H9 (cell line): ENCODE measurements at regions not wholly inside any gene's neighbourhood (a gene's known extent, or its start where the extent isn't known, plus 50 kb on each side); places are given as distances from the start of the nearest gene placed in this dataset.

Source experiments
- DNase-seq: peaks from one replicate; pipeline ENCODE4 v3.0.0-alpha.2; 2017
- H2AFZ ChIP-seq: one replicate; pipeline ENCODE4 v1.6.1; 2013; ENCODE audit warnings: mild to moderate bottlenecking, low read length, control low read depth, moderate library complexity
- H2AK5ac ChIP-seq: 2 replicates; pipeline ENCODE4 v1.6.1; 2013; ENCODE audit warnings: low read length, control low read depth, mixed read lengths; ENCODE audit not compliant: insufficient read length
- H2BK120ac ChIP-seq: one replicate; pipeline ENCODE4 v1.6.1; 2013; ENCODE audit warnings: low read depth, mild to moderate bottlenecking, low read length, control low read depth, inconsistent platforms; ENCODE audit not compliant: poor library complexity, severe bottlenecking
- H2BK12ac ChIP-seq: 2 replicates; pipeline ENCODE4 v1.6.1; 2013; ENCODE audit warnings: low read length, control low read depth, mixed read lengths, low read depth; ENCODE audit not compliant: insufficient read length
- H2BK15ac ChIP-seq: 2 replicates; pipeline ENCODE4 v1.6.1; 2013; ENCODE audit warnings: low read depth, low read length, control low read depth
- H2BK20ac ChIP-seq: one replicate; pipeline ENCODE4 v1.6.1; 2013; ENCODE audit warnings: low read depth, mild to moderate bottlenecking, low read length, control low read depth, inconsistent platforms; ENCODE audit not compliant: poor library complexity, severe bottlenecking
- H2BK5ac ChIP-seq: 2 replicates; pipeline ENCODE4 v1.6.1; 2013; ENCODE audit warnings: low read length, control low read depth, mixed read lengths; ENCODE audit not compliant: insufficient read length
- H3K14ac ChIP-seq: 2 replicates; pipeline ENCODE4 v1.6.1; 2013; ENCODE audit warnings: low read length, control low read depth; ENCODE audit not compliant: insufficient read depth
- H3K18ac ChIP-seq: 2 replicates; pipeline ENCODE4 v1.6.1; 2013; ENCODE audit warnings: low read depth, mild to moderate bottlenecking, mixed read lengths, low read length, control low read depth; ENCODE audit not compliant: insufficient read length
- H3K23ac ChIP-seq: 2 replicates; pipeline ENCODE4 v1.6.1; 2013; ENCODE audit warnings: low read length, control low read depth, mixed read lengths, low read depth; ENCODE audit not compliant: insufficient read length
- H3K23me2 ChIP-seq: 2 replicates; pipeline ENCODE4 v1.6.1; 2013; ENCODE audit warnings: low read depth, mild to moderate bottlenecking, mixed read lengths, low read length, control low read depth; ENCODE audit not compliant: insufficient read length, poor library complexity, severe bottlenecking
- H3K27ac ChIP-seq: 2 replicates; pipeline ENCODE4 v1.5.1; 2013; ENCODE audit warnings: low read length, control low read depth, mixed read lengths, low read depth; ENCODE audit not compliant: insufficient read length
- H3K27me3 ChIP-seq: 2 replicates; pipeline ENCODE4 v1.6.1; 2013; ENCODE audit warnings: low read length, control low read depth, inconsistent platforms; ENCODE audit not compliant: insufficient read depth
- H3K4ac ChIP-seq: 2 replicates; pipeline ENCODE4 v1.6.1; 2013; ENCODE audit warnings: low read depth, mild to moderate bottlenecking, control low read depth, inconsistent platforms, low read length, moderate library complexity
- H3K4me1 ChIP-seq: 2 replicates; pipeline ENCODE4 v1.6.1; 2013; ENCODE audit warnings: low read length, control low read depth, inconsistent platforms; ENCODE audit not compliant: insufficient read depth
- H3K4me2 ChIP-seq: 2 replicates; pipeline ENCODE4 v1.6.1; 2013; ENCODE audit warnings: low read length, control low read depth, mixed read lengths; ENCODE audit not compliant: insufficient read length, insufficient read depth
- H3K56ac ChIP-seq: 2 replicates; pipeline ENCODE4 v1.6.1; 2013; ENCODE audit warnings: low read depth, mild to moderate bottlenecking, mixed read lengths, low read length, control low read depth; ENCODE audit not compliant: insufficient read length
- H3K79me1 ChIP-seq: 2 replicates; pipeline ENCODE4 v1.6.1; 2013; ENCODE audit warnings: low read depth, mild to moderate bottlenecking, moderate library complexity, low read length, control low read depth, inconsistent platforms; ENCODE audit not compliant: insufficient read depth, poor library complexity, severe bottlenecking
- H3K79me2 ChIP-seq: 2 replicates; pipeline ENCODE4 v1.6.1; 2013; ENCODE audit warnings: low read length, control low read depth, inconsistent platforms; ENCODE audit not compliant: insufficient read depth
- H3K9ac ChIP-seq: 2 replicates; pipeline ENCODE4 v1.6.1; 2013; ENCODE audit warnings: low read length, control low read depth, mixed read lengths; ENCODE audit not compliant: insufficient read length; ENCODE audit errors: extremely low read depth
- H3K9me3 ChIP-seq: one replicate; pipeline ENCODE4 v1.6.1; 2013; ENCODE audit warnings: low read depth, low read length, inconsistent platforms; ENCODE audit not compliant: control insufficient read depth
- H3T11ph ChIP-seq: one replicate; pipeline ENCODE4 v1.6.1; 2013; ENCODE audit warnings: mild to moderate bottlenecking, low read length, control low read depth, inconsistent platforms
- H4K20me1 ChIP-seq: one replicate; pipeline ENCODE4 v1.6.1; 2013; ENCODE audit not compliant: control insufficient read depth, insufficient read length, insufficient read depth
- H4K5ac ChIP-seq: 2 replicates; pipeline ENCODE4 v1.6.1; 2013; ENCODE audit warnings: low read depth, mild to moderate bottlenecking, mixed read lengths, low read length, control low read depth; ENCODE audit not compliant: insufficient read length
- H4K8ac ChIP-seq: replicated peaks from 2 replicates; pipeline ENCODE4 v1.6.1; 2013; ENCODE audit warnings: low read length, control low read depth, mixed read lengths, low read depth; ENCODE audit not compliant: insufficient read length
- H4K91ac ChIP-seq: 2 replicates; pipeline ENCODE4 v1.6.1; 2013; ENCODE audit warnings: low read depth, mild to moderate bottlenecking, moderate library complexity, mixed read lengths, low read length, control low read depth; ENCODE audit not compliant: insufficient read length
- H3K27ac Mint-ChIP-seq, 3 experiments: 2 replicates in 2 of 3; 3 replicates in 1 of 3; pipeline ENCODE4 v1.8.0; 2020 to 2021; ENCODE audit warnings: mixed read lengths in 3 of 3, mild to moderate bottlenecking in 1 of 3, moderate library complexity in 1 of 3
- H3K27me3 Mint-ChIP-seq: 2 replicates; pipeline ENCODE4 v1.8.0; 2021; ENCODE audit warnings: low read depth, mild to moderate bottlenecking, moderate library complexity, mixed read lengths
- H3K36me3 Mint-ChIP-seq, 3 experiments: 2 replicates in 2 of 3; 3 replicates in 1 of 3; pipeline ENCODE4 v1.8.0; 2020 to 2021; ENCODE audit warnings: low read depth in 3 of 3, mixed read lengths in 3 of 3; ENCODE audit not compliant: insufficient read depth in 1 of 3
- H3K4me1 Mint-ChIP-seq, 2 experiments: 2 replicates each; pipeline ENCODE4 v1.8.0; 2020; ENCODE audit warnings: mixed read lengths in 2 of 2
- H3K4me3 Mint-ChIP-seq, 2 experiments: 2 replicates in 1 of 2; 3 replicates in 1 of 2; pipeline ENCODE4 v1.8.0; 2020 to 2021; ENCODE audit warnings: mild to moderate bottlenecking in 2 of 2, mixed read lengths in 2 of 2, moderate library complexity in 1 of 2
- H3K9me3 Mint-ChIP-seq, 2 experiments: 2 replicates in 1 of 2; 3 replicates in 1 of 2; pipeline ENCODE4 v1.8.0; 2020; ENCODE audit warnings: mild to moderate bottlenecking in 2 of 2, mixed read lengths in 2 of 2, moderate library complexity in 1 of 2
- CTCF ChIP-seq: fragments of 200-600 bp; sonication (generic); conservative IDR thresholded peaks from 3 replicates; pipeline ENCODE4 v1.8.0; 2021; ENCODE audit warnings: antibody characterized with exemption, mild to moderate bottlenecking
- WGBS: extraction: QIAGEN DNeasy Blood & Tissue Kit; methylation state at CpG from one replicate; pipeline ENCODE4 v1.1.7; 2013; ENCODE audit warnings: missing lambda C conversion rate, low lambda C conversion rate, mixed read lengths; ENCODE audit not compliant: insufficient read length; ENCODE audit errors: extremely low coverage; 5-methylcytosine and 5-hydroxymethylcytosine counted together

- Mint-ChIP-seq H3K4me3 (no peak overlapping the region), H3K9me3 (no peaks in the 10 kb centered on the region), H3K27me3 (no peaks in the 10 kb centered on the region), H3K27ac (no peak overlapping the region), H3K36me3 (no peaks in the 10 kb centered on the region), H3K4me1 (0 out of 4 replicates have a peak, but pooled peaks cover 0 to 2% of the 10 kb centered on the region in 2 experiments)
- Histone ChIP-seq H2BK12ac (no peak overlapping the region), H3K23me2 (no peaks in the 10 kb centered on the region), H2AFZ (no peak overlapping the region), H3K4me2 (no peak overlapping the region), H4K20me1 (no peaks in the 10 kb centered on the region), H4K5ac (no peak overlapping the region), H3K9ac (no peak overlapping the region), H3K79me1 (no peaks in the 10 kb centered on the region), H3K79me2 (no peaks in the 10 kb centered on the region), H3K4me1 (no peaks in the 10 kb centered on the region), H3K23ac (no peak overlapping the region), H3K56ac (no peak overlapping the region), H3K14ac (no peak overlapping the region), H4K8ac (no peak overlapping the region), H2BK120ac (no peak overlapping the region), H2BK5ac (no peak overlapping the region), H3K27me3 (no peaks in the 10 kb centered on the region), H3K9me3 (no peaks in the 10 kb centered on the region), H2BK15ac (no peak overlapping the region), H2AK5ac (no peak overlapping the region), H2BK20ac (no peak overlapping the region), H3T11ph (no peak overlapping the region), H3K4ac (no peak overlapping the region), H3K18ac (no peak overlapping the region), H3K27ac (no peak overlapping the region), H4K91ac (no peak overlapping the region)
- no peak for DNase-seq
- WGBS: no CpG with 5 or more reads among the region's 1 CpG
- TF ChIP-seq CTCF: no peak
Measured at GRCh38 chr1:88208389-88208788, 475.7 kb upstream of the PKN2 start.
